Ovary (tissue), 7 donors: ENCODE measurements at regions not wholly inside any gene's neighbourhood (a gene's known extent, or its start where the extent isn't known, plus 50 kb on each side); places are given as distances from the start of the nearest gene placed in this dataset.
"Not testable (repeated sequence)": the region's sequence is repeated elsewhere in the genome, so short reads cannot be mapped to it uniquely, and the experiment has no call there.

Experiments used
- DNase-seq, 5 donors: peaks; one replicate each; pipeline ENCODE4 v3.0.0-alpha.2; 2019 to 2020
- H3K27ac ChIP-seq, 2 donors: fragments of 200-600 bp; one replicate each; pipeline versions ENCODE4 v1.5.1 to v1.8.0; 2019 to 2022
- H3K27me3 ChIP-seq: fragments of 200-600 bp; one replicate; pipeline ENCODE4 v1.8.0; 2022
- H3K36me3 ChIP-seq: fragments of 200-600 bp; sonication (generic); one replicate; pipeline ENCODE4 v1.5.1; 2019
- H3K4me1 ChIP-seq: one replicate; pipeline ENCODE4 v1.8.1; 2013; ENCODE audit warnings: mild to moderate bottlenecking, moderate library complexity; ENCODE audit not compliant: insufficient read depth
- H3K4me3 ChIP-seq: fragments of 200-600 bp; sonication (generic); one replicate; pipeline ENCODE4 v1.5.1; 2017
- H3K9me3 ChIP-seq, 2 donors: fragments of 200-600 bp in 1 of 2; sonication (generic) in 1 of 2; one replicate each; pipeline versions ENCODE4 v1.5.1 to v1.8.1; 2013 to 2019; ENCODE audit warnings: mild to moderate bottlenecking in 1 of 2, moderate library complexity in 1 of 2
- EP300 ChIP-seq: sonication (generic); formaldehyde crosslinking; IDR thresholded peaks from one replicate; pipeline ENCODE4 v1.6.1; 2017; ENCODE audit warnings: antibody characterized with exemption
- POLR2A ChIP-seq: fragments of 450-650 bp; IDR thresholded peaks from one replicate; pipeline ENCODE4 v1.6.1; 2017; ENCODE audit warnings: antibody characterized with exemption, mild to moderate bottlenecking, moderate library complexity
- WGBS, 3 donors: extraction: QIAGEN DNeasy Blood & Tissue Kit in 1 of 3; methylation state at CpG; one replicate each; pipeline versions ENCODE4 v1.1.5 to v1.1.7; 2013 to 2017; 5-methylcytosine and 5-hydroxymethylcytosine counted together
- intact Hi-C, 4 donors: fragments of 100-400 bp; cut with DNase I; formaldehyde crosslinking; loops; one replicate each; pipeline versions ENCODE4 v1.11.0 to v1.15.1; 2022 to 2023
- TF ChIP-seq, protein P1 (sequence below), 3 donors: fragments of 450-650 bp in 2 of 3; fragments of 200-600 bp in 1 of 3; IDR thresholded peaks; one replicate each; pipeline versions ENCODE4 v1.5.1 to v1.8.0; 2016 to 2022; ENCODE audit warnings: antibody characterized with exemption in 3 of 3, mild to moderate bottlenecking in 1 of 3
- donor health status: DM: no; HTN: no; CAD: no; lungs with moderate emphysema.
- donor health status: DM: no; HTN: no; CAD: no.
- donor health status: Bipolar disorder and iron deficiency.
- donor health status: DM: no; HTN: no; CAD: no.
- donor health status: DM: yes; HTN: yes; CAD: no.

DNA sequence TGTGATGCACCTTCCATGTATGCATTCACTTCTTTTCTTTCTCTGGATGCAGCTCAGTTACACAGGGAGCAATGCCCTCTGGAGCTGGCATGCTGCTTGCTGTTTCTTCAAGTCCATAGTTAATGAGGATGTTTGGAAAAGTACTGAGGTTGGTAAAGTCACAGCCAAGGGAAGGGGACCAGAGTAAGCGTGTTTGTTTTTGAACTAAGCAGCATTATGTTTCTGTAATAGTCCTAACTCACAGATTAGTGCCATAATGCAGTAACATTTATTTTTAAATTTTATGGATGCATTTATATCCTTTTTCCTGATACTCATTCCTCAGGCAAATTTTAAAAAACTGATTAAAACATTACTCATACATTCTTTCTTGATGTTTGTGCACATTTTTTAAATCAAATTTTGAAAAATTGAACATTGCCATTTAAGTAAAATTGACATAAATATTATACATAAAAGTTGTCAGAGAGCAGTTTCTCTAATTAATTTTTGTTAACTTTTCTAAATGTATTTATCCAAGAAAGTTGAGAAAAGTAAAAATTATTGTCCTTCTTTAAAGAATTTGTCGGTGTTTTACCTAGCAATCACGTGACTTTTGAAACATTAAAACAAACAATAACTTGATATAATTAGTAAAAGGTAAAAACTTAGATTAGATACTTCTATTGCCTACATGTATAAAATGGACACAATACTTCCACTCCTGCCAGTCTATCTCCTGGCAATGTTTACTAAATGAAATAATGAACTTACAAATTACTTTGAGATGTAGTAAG, 659.6 kb upstream of the ANKRD30A start:
- intact Hi-C loops = no loop called here
- TF ChIP-seq POLR2A (no peak), EP300 (no peak)
- TF ChIP-seq, protein P1, sequence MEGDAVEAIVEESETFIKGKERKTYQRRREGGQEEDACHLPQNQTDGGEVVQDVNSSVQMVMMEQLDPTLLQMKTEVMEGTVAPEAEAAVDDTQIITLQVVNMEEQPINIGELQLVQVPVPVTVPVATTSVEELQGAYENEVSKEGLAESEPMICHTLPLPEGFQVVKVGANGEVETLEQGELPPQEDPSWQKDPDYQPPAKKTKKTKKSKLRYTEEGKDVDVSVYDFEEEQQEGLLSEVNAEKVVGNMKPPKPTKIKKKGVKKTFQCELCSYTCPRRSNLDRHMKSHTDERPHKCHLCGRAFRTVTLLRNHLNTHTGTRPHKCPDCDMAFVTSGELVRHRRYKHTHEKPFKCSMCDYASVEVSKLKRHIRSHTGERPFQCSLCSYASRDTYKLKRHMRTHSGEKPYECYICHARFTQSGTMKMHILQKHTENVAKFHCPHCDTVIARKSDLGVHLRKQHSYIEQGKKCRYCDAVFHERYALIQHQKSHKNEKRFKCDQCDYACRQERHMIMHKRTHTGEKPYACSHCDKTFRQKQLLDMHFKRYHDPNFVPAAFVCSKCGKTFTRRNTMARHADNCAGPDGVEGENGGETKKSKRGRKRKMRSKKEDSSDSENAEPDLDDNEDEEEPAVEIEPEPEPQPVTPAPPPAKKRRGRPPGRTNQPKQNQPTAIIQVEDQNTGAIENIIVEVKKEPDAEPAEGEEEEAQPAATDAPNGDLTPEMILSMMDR (IDR thresholded peaks at IDR 0.05) = no peak
- DNase-seq = no peak

DNA sequence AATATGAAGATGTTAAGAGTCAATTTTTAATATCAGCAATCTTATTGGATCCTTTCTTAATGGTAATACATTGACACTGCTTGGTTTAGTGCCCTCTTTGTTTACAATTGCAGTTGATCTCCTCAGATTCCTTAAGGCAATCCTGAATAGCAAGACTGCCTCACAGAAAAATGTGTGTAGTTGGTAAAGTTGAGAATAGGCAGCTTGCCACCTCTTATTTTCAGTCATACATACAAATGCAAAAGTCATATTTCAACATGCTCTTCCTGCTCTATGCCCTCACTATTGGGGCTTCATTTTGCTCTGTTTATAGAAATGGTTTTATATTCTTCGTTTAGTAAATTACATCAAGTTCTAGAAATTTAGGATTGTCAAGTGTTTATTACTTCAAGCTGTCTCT, 661.1 kb upstream of the ANKRD30A start:
- Histone ChIP-seq H3K36me3 (no peaks in the 10 kb centered on the region), H3K4me1 (no peaks in the 10 kb centered on the region), H3K4me3 (no peak overlapping the region), H3K27ac (no peak overlapping the region), H3K27me3 (no peaks in the 10 kb centered on the region), H3K9me3 (no peaks in the 10 kb centered on the region)
- intact Hi-C loops = no loop called here
- 65 to 71% (median 68%) methylated on average over 1 of the region's 1 CpG for WGBS, 3 donors
- DNase-seq = no peak
- TF ChIP-seq, protein P1 (IDR thresholded peaks at IDR 0.05) = no peak
- TF ChIP-seq POLR2A = no peak
- no peak for TF ChIP-seq EP300

More for the DNA sequence above, 659.6 kb upstream of the ANKRD30A start:
- no peak overlapping the region for H3K4me3 ChIP-seq
- no peaks in the 10 kb centered on the region for H3K9me3 ChIP-seq
- H3K27ac ChIP-seq = no peak overlapping the region
- H3K4me1 ChIP-seq = no peaks in the 10 kb centered on the region
- WGBS, 3 donors = 83 to 90% (median 84%) methylated on average over 3 of the region's 3 CpGs
- no peaks in the 10 kb centered on the region for H3K36me3 ChIP-seq
- no peaks in the 10 kb centered on the region for H3K27me3 ChIP-seq

DNA sequence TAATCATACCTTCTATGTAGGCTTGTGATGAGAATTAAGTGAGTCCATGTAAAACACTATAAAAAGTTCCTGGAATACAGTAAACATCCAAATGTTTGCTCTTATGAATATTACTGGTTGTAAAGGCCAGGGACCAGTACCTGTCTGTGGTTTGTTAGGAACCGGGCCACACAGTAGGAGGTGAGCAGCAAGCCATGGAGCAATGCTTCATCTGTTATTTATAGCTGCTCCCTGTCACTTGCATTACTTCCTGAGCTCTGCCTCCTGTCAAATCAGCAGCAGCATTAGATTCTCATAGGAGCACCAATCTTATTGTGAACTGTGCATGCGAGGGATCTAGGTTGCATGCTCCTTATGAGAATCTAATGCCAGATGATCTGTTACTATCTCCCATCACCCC, 662.0 kb upstream of the ANKRD30A start:
- no peaks in the 10 kb centered on the region for H3K36me3 ChIP-seq
- H3K4me1 ChIP-seq = no peaks in the 10 kb centered on the region
- WGBS, 3 donors = 86 to 92% (median 87%) methylated on average over 2 of the region's 2 CpGs
- no peak overlapping the region for H3K4me3 ChIP-seq
- no peak overlapping the region for H3K27ac ChIP-seq
- no peaks in the 10 kb centered on the region for H3K9me3 ChIP-seq
- H3K27me3 ChIP-seq = no peaks in the 10 kb centered on the region
- TF ChIP-seq, protein P1 (IDR thresholded peaks at IDR 0.05) = no peak
- TF ChIP-seq POLR2A (no peak), EP300 (no peak)
- intact Hi-C loops = no loop called here
- DNase-seq = no peak

DNA sequence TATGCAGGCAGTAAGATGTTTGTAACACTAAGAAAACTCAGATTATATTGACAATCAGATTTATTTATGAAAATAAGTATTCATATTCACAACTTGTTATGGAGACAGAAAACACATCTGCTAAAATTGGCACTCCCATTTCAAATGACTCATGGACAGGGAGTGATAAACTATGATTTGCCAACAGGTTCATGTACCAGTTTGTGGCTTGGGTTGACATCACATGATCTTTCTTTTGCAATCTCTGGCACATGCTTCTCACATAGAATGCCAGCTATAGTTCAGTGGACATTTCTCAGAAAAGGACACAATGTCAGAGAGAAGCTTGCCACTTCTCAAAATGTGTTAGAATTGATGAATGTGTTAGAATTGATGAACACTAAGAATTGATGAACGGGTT, 663.2 kb upstream of the ANKRD30A start:
- H3K4me3 ChIP-seq = no peak overlapping the region
- no peak for DNase-seq
- intact Hi-C loops = no loop called here
- H3K9me3 ChIP-seq = no peaks in the 10 kb centered on the region
- no peaks in the 10 kb centered on the region for H3K27me3 ChIP-seq
- H3K4me1 ChIP-seq = no peaks in the 10 kb centered on the region
- no peak for TF ChIP-seq POLR2A
- TF ChIP-seq, protein P1 (IDR thresholded peaks at IDR 0.05) = no peak
- no peak for TF ChIP-seq EP300
- WGBS, 3 donors = 90 to 98% (median 95%) methylated on average over 1 of the region's 1 CpG
- H3K36me3 ChIP-seq = no peaks in the 10 kb centered on the region
- no peak overlapping the region for H3K27ac ChIP-seq

DNA sequence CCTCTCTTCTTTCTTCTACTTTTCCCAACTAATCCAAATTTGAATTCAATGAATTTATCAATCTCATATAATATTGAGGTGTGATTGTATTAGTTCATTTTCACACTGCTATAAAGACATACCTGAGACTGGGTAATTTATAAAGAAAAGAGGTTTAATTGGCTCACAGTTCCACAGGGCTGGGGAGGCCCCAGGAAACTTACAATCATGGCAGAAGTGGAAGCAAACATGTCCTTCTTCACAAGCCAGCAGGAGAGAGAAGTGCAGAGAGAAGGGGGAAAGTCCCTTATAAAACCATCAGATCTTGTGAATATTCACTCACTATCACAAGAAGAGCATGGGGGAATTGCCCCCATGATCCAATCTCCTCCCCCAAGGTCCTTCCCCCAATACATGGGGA, 667.0 kb upstream of the ANKRD30A start:
- not testable (repeated sequence) for H3K27ac ChIP-seq, DNase-seq, H3K27me3 ChIP-seq, H3K9me3 ChIP-seq, H3K4me3 ChIP-seq, H3K4me1 ChIP-seq, H3K36me3 ChIP-seq
- intact Hi-C loops = loop anchor here in 1 of 4 donors (10.0 kb wide), 1 partner anchor 174 kb away; no protein-coding TSS in a partner anchor
